ENCODE measurements at regions not wholly inside any gene's neighbourhood (a gene's known extent, or its start where the extent isn't known, plus 50 kb on each side); places are given as distances from the start of the nearest gene placed in this dataset.

- TF ChIP-seq POLR2AphosphoS5 (IDR thresholded peaks at IDR 0.05; ENCODE audit: low read depth, low read length) (no peak), TAF1 (IDR thresholded peaks at IDR 0.05; ENCODE audit: borderline replicate concordance, insufficient read depth, low read length) (no peak), REST (IDR thresholded peaks at IDR 0.05; ENCODE audit: insufficient read depth in 1 of 2, low read depth in 2 of 2, low read length in 2 of 2) (no peak), SIN3A (IDR thresholded peaks at IDR 0.05; ENCODE audit: borderline replicate concordance, insufficient read depth, low read length) (no peak)
These were observed 306.2 kb upstream of the MKI67 start for GRCh38 chr10:128432423-128432822.

All from PFSK-1 (cell line).